OCI-LY1 (cell line): ENCODE measurements at regions not wholly inside any gene's neighbourhood (a gene's known extent, or its start where the extent isn't known, plus 50 kb on each side); places are given as distances from the start of the nearest gene placed in this dataset.

ENCODE experiments used
- EZH2 ChIP-seq: fragments of 200-600 bp; sonication (generic), shearing (Covaris generic); IDR thresholded peaks from 2 replicates; pipeline ENCODE4 v1.8.0; 2017; ENCODE audit warnings: borderline replicate concordance, mixed run types, mild to moderate bottlenecking, antibody characterized with exemption, low read length, moderate library complexity, mixed read lengths
- TF ChIP-seq, protein P1 (sequence below): fragments of 200-600 bp; sonication (generic), shearing (Covaris generic); IDR thresholded peaks from 2 replicates; pipeline ENCODE4 v1.5.1; 2017; ENCODE audit warnings: mild to moderate bottlenecking, antibody characterized with exemption, low read length, moderate library complexity, mixed read lengths

DNA sequence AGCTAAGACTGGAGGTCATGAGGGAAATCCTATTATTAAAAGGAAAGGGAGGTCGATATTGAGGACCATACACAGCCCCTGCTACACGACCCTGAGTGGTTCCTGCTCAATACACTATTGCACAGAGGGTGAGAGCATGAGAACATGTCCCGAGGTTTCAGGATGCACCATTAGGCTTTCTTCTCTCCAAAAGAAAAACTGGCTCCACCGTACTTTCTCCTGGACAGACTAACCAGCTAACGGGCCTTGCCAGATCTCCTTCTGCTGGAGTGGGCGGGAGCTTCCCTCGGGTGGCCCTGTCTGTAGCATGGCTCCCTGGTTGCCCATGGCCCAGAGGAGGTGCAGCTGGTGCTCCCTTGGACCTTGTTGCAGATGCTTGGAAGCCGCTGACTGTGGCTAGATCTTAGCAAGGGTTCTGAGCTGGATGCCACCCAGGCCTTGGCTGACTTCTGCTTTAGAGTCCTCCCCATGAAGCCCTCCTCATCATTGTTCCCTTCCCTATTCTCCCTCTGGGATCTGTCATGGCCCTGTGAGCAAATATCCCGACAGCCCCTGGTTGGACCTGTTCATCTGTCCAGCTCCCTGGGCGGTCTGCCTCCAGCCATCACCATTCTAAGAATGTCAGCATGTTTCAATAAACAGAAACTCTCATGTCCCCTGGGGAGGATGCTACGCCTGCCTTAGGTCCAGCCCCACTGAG lies 52.9 kb upstream of the SHH start:
- TF ChIP-seq, protein P1, sequence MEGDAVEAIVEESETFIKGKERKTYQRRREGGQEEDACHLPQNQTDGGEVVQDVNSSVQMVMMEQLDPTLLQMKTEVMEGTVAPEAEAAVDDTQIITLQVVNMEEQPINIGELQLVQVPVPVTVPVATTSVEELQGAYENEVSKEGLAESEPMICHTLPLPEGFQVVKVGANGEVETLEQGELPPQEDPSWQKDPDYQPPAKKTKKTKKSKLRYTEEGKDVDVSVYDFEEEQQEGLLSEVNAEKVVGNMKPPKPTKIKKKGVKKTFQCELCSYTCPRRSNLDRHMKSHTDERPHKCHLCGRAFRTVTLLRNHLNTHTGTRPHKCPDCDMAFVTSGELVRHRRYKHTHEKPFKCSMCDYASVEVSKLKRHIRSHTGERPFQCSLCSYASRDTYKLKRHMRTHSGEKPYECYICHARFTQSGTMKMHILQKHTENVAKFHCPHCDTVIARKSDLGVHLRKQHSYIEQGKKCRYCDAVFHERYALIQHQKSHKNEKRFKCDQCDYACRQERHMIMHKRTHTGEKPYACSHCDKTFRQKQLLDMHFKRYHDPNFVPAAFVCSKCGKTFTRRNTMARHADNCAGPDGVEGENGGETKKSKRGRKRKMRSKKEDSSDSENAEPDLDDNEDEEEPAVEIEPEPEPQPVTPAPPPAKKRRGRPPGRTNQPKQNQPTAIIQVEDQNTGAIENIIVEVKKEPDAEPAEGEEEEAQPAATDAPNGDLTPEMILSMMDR: no peak
- TF ChIP-seq EZH2: no peak
